Activated CD8-positive, alpha-beta memory T cell treated with anti-CD3 and anti-CD28 coated beads, Interleukin-2, amount 10 ng/mL, durations not matched to agents 7 days and 5 days (primary cell): ENCODE measurements at regions not wholly inside any gene's neighbourhood (a gene's known extent, or its start where the extent isn't known, plus 50 kb on each side); places are given as distances from the start of the nearest gene placed in this dataset.
"Not testable (repeated sequence)": the region's sequence is repeated elsewhere in the genome, so short reads cannot be mapped to it uniquely, and the experiment has no call there.

Experiments used
- ATAC-seq: fragments of 150-1000 bp; cut with Tn5 transposase; one replicate; pipeline ENCODE4 v1.10.0; 2021; ENCODE audit warnings: moderate library complexity
- CTCF ChIA-PET: fragments of 350-600 bp; sonication (Branson Sonifier 250); formaldehyde crosslinking; loops from one replicate; lab custom pipeline; 2021; ENCODE audit warnings: antibody characterized with exemption; lab: Charles Lee
- DNase-seq: peaks from one replicate; pipeline ENCODE4 v3.0.0-alpha.2; 2020
- H3K27ac Mint-ChIP-seq: one replicate; pipeline ENCODE4 v1.8.0; 2021; ENCODE audit warnings: mild to moderate bottlenecking, mixed read lengths
- H3K27me3 Mint-ChIP-seq: one replicate; pipeline ENCODE4 v1.8.0; 2021; ENCODE audit warnings: mixed read lengths
- H3K36me3 Mint-ChIP-seq: one replicate; pipeline ENCODE4 v1.8.0; 2021; ENCODE audit warnings: mild to moderate bottlenecking, mixed read lengths
- H3K4me1 Mint-ChIP-seq: one replicate; pipeline ENCODE4 v1.8.0; 2021; ENCODE audit warnings: mixed read lengths
- H3K4me3 Mint-ChIP-seq: one replicate; pipeline ENCODE4 v1.8.0; 2021; ENCODE audit warnings: mild to moderate bottlenecking, moderate library complexity, mixed read lengths
- H3K9me3 Mint-ChIP-seq: one replicate; pipeline ENCODE4 v1.8.0; 2022; ENCODE audit warnings: low read depth, mixed read lengths

DNA sequence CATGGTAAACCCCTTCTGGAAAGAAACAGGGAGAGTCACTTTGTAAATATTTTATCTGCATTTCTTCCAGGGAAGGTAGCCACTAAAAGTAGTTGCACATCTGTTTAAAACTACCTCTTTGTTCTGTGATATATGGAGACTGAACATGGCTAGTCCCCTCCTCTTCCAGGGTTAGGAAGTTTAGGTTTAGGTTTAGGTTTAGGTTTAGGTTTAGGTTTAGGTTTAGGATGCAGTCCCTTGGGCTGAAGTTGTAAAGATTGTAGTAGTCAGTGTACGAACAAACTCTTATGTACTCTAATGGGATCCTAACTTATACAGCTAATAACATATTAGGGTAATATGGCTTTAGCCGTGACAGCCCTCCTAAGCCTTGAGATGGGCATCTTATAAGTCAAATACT is 880.2 kb upstream of the TMEFF2 start:
- Mint-ChIP-seq H3K4me3 (no peak overlapping the region), H3K27ac (no peak overlapping the region), H3K27me3 (no peaks in the 10 kb centered on the region), H3K9me3 (peaks cover 5% of the 10 kb centered on the region), H3K4me1 (no peaks in the 10 kb centered on the region), H3K36me3 (no peaks in the 10 kb centered on the region)
- ATAC-seq = no peak
- no peak for DNase-seq
- CTCF ChIA-PET = no interaction called here

- H3K4me1 Mint-ChIP-seq = no peaks in the 10 kb centered on the region
These were observed 877.9 kb upstream of the TMEFF2 start for GRCh38 chr2:193072647-193073046.

GRCh38 chr2:193025556-193025955 is 830.8 kb upstream of the TMEFF2 start:
- H3K27me3 Mint-ChIP-seq, H3K4me1 Mint-ChIP-seq, CTCF ChIA-PET, H3K27ac Mint-ChIP-seq, H3K36me3 Mint-ChIP-seq, H3K4me3 Mint-ChIP-seq, ATAC-seq, DNase-seq, H3K9me3 Mint-ChIP-seq: not testable (repeated sequence)

More at GRCh38 chr2:193072647-193073046, 877.9 kb upstream of the TMEFF2 start:
- H3K4me3 Mint-ChIP-seq = no peak overlapping the region
- CTCF ChIA-PET = no interaction called here
- ATAC-seq (no peak), DNase-seq (no peak)
- no peaks in the 10 kb centered on the region for H3K36me3 Mint-ChIP-seq
- H3K27me3 Mint-ChIP-seq = no peaks in the 10 kb centered on the region
- no peak overlapping the region for H3K27ac Mint-ChIP-seq
- peaks cover 5% of the 10 kb centered on the region for H3K9me3 Mint-ChIP-seq

DNA sequence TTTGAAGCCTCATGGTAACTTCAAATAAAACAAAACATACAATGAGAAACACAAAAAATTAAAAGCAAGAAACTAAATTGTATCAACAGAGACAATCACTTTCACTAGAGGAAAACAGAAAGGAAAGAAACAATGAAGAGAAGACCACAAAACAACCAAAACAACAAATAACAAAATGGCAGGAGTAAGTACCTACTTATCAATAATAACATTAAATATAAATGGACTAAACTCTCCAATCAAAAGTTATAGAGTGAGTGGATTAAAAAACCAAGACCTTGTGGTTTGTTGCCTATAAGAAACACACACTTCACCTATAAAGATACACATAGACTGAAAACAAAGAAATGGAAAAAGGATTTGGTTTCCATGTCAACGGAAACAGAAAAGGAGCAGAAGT is 830.1 kb upstream of the TMEFF2 start:
- no peak overlapping the region for H3K4me3 Mint-ChIP-seq
- no peaks in the 10 kb centered on the region for H3K9me3 Mint-ChIP-seq
- CTCF ChIA-PET = no interaction called here
- H3K27ac Mint-ChIP-seq = no peak overlapping the region
- H3K36me3 Mint-ChIP-seq = no peaks in the 10 kb centered on the region
- ATAC-seq = no peak
- H3K4me1 Mint-ChIP-seq = no peaks in the 10 kb centered on the region
- no peak for DNase-seq
- H3K27me3 Mint-ChIP-seq = no peaks in the 10 kb centered on the region

- H3K4me1 Mint-ChIP-seq = no peaks in the 10 kb centered on the region
- H3K36me3 Mint-ChIP-seq = no peaks in the 10 kb centered on the region
- DNase-seq (no peak), ATAC-seq (no peak)
- H3K9me3 Mint-ChIP-seq = peaks cover 3% of the 10 kb centered on the region
- H3K27ac Mint-ChIP-seq = no peak overlapping the region
- H3K4me3 Mint-ChIP-seq = no peak overlapping the region
- no peaks in the 10 kb centered on the region for H3K27me3 Mint-ChIP-seq
- CTCF ChIA-PET = no interaction called here
These were observed 817.1 kb upstream of the TMEFF2 start for GRCh38 chr2:193011870-193012269.

DNA sequence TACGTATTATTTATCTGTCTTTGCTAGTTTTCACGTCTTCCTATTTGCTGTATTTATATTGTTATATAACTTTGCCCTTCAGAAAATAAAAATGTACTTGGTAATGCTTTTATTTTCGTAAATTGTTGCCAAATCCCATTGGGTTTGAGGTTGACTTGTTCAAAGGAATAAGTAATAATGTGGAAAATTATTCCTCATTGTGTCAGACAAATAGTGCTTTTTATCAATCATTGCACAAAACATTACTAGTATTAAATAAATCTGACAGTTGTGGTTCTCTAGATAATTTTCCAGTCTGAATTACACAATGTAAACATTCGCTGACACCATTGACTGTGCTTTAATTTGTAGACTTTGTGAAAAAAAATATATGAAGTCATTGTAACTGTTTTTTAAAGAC is 798.3 kb upstream of the TMEFF2 start:
- Mint-ChIP-seq H3K27me3 (no peaks in the 10 kb centered on the region), H3K9me3 (no peaks in the 10 kb centered on the region), H3K4me3 (no peak overlapping the region), H3K27ac (no peak overlapping the region), H3K36me3 (no peaks in the 10 kb centered on the region), H3K4me1 (no peaks in the 10 kb centered on the region)
- CTCF ChIA-PET = no interaction called here
- no peak for DNase-seq
- no peak for ATAC-seq

- no peaks in the 10 kb centered on the region for H3K36me3 Mint-ChIP-seq
- no peak for DNase-seq
- no peak for ATAC-seq
- no peaks in the 10 kb centered on the region for H3K27me3 Mint-ChIP-seq
- H3K4me3 Mint-ChIP-seq = no peak overlapping the region
- no peak overlapping the region for H3K27ac Mint-ChIP-seq
- CTCF ChIA-PET = no interaction called here
- no peaks in the 10 kb centered on the region for H3K4me1 Mint-ChIP-seq
- H3K9me3 Mint-ChIP-seq = no peaks in the 10 kb centered on the region
These were observed 788.4 kb upstream of the TMEFF2 start for GRCh38 chr2:192983173-192983572.

DNA sequence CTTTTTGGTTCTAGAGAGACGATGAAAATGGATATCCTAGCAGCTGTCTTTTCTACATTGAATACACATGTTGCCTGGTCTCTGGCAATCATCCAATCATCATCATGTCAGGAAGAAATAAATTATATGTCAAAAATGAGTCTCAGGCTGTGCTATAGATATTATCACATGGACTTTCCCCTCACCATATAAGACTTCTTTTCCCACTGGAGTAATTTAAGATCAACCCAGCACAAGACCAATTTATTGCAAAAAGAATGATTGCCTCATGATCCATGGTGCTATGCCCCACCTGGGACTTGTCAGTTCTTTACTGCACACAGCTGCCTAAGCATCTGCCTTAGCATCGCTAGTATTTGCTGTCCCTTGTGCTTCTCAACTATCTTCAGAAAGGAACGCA is 783.7 kb upstream of the TMEFF2 start:
- DNase-seq = no peak
- H3K4me3 Mint-ChIP-seq = no peak overlapping the region
- CTCF ChIA-PET = no interaction called here
- no peaks in the 10 kb centered on the region for H3K9me3 Mint-ChIP-seq
- H3K27ac Mint-ChIP-seq = no peak overlapping the region
- ATAC-seq = no peak
- H3K27me3 Mint-ChIP-seq = no peaks in the 10 kb centered on the region
- no peaks in the 10 kb centered on the region for H3K36me3 Mint-ChIP-seq
- no peaks in the 10 kb centered on the region for H3K4me1 Mint-ChIP-seq

DNA sequence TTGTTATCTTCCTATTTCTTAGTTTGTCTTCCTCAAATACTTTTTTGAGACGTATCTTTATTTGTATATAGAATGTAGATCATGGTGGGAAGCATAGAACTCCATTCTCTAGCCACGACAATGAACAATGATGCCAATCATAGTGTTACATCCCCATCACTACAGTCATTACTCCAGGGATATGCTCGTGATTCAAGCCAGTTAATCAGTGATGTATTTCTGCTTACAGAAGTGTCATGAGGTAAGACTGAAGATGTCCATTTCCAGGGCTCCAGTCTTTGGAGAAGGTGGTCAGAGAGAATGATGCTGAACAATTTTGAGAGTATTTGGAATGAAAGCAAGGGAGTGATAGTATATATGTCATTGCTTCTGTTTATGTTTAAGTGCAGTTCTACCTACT is 777.2 kb upstream of the TMEFF2 start:
- CTCF ChIA-PET = no interaction called here
- H3K27me3 Mint-ChIP-seq = no peaks in the 10 kb centered on the region
- no peak for ATAC-seq

DNA sequence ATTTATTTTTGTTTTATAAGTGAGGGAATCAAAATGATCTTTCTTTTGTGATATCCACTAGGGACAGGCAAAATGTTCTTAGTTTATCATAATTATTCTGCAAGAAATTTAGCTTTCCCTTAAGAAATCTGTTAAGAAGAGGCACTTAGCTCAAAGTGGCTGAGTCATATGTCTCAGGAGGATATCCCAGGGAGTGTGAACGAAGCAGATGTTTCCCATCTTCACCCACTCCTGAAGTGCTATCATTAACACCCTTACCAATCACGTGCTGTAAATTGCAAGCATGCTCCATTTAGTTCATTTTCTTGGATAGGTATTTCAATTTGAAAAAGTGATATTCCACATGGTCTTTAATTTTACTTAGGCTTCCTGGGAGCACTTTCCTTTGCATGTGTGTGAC is 774.3 kb upstream of the TMEFF2 start:
- no peaks in the 10 kb centered on the region for H3K9me3 Mint-ChIP-seq
- no peaks in the 10 kb centered on the region for H3K4me1 Mint-ChIP-seq
- no peaks in the 10 kb centered on the region for H3K36me3 Mint-ChIP-seq
- no peak overlapping the region for H3K4me3 Mint-ChIP-seq
- DNase-seq (no peak), ATAC-seq (no peak)
- CTCF ChIA-PET = no interaction called here
- no peak overlapping the region for H3K27ac Mint-ChIP-seq
- no peaks in the 10 kb centered on the region for H3K27me3 Mint-ChIP-seq

More for the DNA sequence above, 777.2 kb upstream of the TMEFF2 start:
- DNase-seq = no peak
- Mint-ChIP-seq H3K9me3 (no peaks in the 10 kb centered on the region), H3K27ac (no peak overlapping the region), H3K4me1 (no peaks in the 10 kb centered on the region), H3K36me3 (no peaks in the 10 kb centered on the region), H3K4me3 (no peak overlapping the region)

- Mint-ChIP-seq H3K27ac (no peak overlapping the region), H3K4me3 (no peak overlapping the region), H3K9me3 (peaks cover 2% of the 10 kb centered on the region), H3K4me1 (no peaks in the 10 kb centered on the region), H3K36me3 (no peaks in the 10 kb centered on the region), H3K27me3 (no peaks in the 10 kb centered on the region)
- CTCF ChIA-PET = interaction anchor here (0.9 kb wide), 1 partner anchor 17 kb away, joined by 3 read pairs; no protein-coding TSS in a partner anchor
- DNase-seq = no peak
- ATAC-seq = no peak
These were observed 766.2 kb upstream of the TMEFF2 start for GRCh38 chr2:192960945-192961344.

- H3K4me1 Mint-ChIP-seq, ATAC-seq, DNase-seq, H3K9me3 Mint-ChIP-seq, H3K27me3 Mint-ChIP-seq, H3K4me3 Mint-ChIP-seq, H3K27ac Mint-ChIP-seq, H3K36me3 Mint-ChIP-seq, CTCF ChIA-PET: not testable (repeated sequence)
These were observed 763.9 kb upstream of the TMEFF2 start for GRCh38 chr2:192958615-192959014.

- peaks cover 2% of the 10 kb centered on the region for H3K9me3 Mint-ChIP-seq
- H3K4me1 Mint-ChIP-seq = no peaks in the 10 kb centered on the region
- ATAC-seq = no peak
- H3K27ac Mint-ChIP-seq = no peak overlapping the region
- H3K4me3 Mint-ChIP-seq = no peak overlapping the region
- CTCF ChIA-PET = no interaction called here
- H3K27me3 Mint-ChIP-seq = no peaks in the 10 kb centered on the region
- no peaks in the 10 kb centered on the region for H3K36me3 Mint-ChIP-seq
- DNase-seq = no peak
These were observed 762.7 kb upstream of the TMEFF2 start for GRCh38 chr2:192957425-192957824.

DNA sequence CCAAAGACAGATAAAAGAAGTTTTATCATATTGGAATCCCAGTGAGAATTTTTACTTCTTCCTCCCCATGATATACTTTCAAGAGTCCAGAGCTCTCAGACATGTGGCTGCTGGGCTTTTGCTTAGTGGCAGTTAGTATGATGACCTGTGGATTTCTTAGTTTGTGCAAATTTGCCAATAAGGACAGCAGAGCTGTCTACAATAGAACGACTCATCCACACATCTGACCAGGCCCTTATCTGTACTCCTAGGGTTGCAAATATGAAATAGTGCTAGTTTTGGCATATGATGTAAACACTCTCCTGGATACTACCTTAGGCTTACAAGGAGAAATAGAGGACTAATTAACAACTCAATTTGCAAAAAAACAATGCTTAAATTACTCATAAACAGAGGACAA is 758.4 kb upstream of the TMEFF2 start:
- DNase-seq (no peak), ATAC-seq (no peak)
- Mint-ChIP-seq H3K27ac (no peak overlapping the region), H3K4me3 (no peak overlapping the region), H3K36me3 (no peaks in the 10 kb centered on the region), H3K27me3 (no peaks in the 10 kb centered on the region), H3K9me3 (peaks cover 2% of the 10 kb centered on the region), H3K4me1 (no peaks in the 10 kb centered on the region)
- CTCF ChIA-PET = no interaction called here

DNA sequence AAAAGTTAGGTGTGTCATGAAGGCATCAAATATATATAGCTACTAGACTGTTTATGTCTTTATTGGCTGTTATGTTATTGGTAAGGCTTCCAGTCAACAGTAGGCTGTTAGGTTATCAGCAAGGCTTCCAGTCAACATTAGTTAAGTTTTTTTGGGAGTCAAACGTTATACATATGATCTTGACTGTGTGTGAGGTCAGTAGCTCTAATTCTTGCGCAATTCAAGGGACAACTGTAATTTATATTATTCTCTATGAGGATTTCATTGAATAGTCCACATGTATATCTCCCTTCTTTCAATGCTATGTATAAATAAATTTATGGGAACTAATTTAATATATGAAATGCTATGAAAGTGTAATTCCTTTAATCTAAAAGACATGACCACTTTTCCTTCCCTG is 757.5 kb upstream of the TMEFF2 start:
- DNase-seq = no peak
- CTCF ChIA-PET = no interaction called here
- Mint-ChIP-seq H3K4me3 (no peak overlapping the region), H3K27me3 (no peaks in the 10 kb centered on the region), H3K9me3 (no peaks in the 10 kb centered on the region), H3K4me1 (no peaks in the 10 kb centered on the region), H3K36me3 (no peaks in the 10 kb centered on the region), H3K27ac (no peak overlapping the region)
- no peak for ATAC-seq
